M059J (cell line): ENCODE measurements at regions not wholly inside any gene's neighbourhood (a gene's known extent, or its start where the extent isn't known, plus 50 kb on each side); places are given as distances from the start of the nearest gene placed in this dataset.
"Not testable (repeated sequence)": the region's sequence is repeated elsewhere in the genome, so short reads cannot be mapped to it uniquely, and the experiment has no call there.

Source experiments
- DNase-seq: peaks from one replicate; pipeline ENCODE4 v3.0.0-alpha.2; 2012; ENCODE audit warnings: low read depth

DNA sequence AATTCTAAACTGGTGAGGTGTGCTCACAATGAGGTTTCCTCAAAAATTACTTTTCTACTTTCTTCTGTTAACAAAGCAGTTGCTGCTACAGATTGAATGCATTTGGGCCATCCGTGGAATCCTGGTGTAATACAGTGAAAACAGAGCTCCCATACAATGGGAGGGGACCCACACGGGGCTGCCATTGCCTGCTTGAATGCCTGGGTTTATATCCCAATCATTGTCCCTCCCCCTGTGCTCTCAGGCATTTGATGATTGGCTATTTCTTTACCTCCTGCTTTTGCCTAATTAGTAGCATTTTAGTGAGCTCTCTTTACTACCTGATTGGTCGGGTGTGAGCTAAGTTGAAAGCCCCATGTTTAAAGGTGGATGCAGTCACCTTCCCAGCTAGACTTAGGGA, 52.9 kb upstream of the CSF1 start:
- not testable (repeated sequence) for DNase-seq

DNA sequence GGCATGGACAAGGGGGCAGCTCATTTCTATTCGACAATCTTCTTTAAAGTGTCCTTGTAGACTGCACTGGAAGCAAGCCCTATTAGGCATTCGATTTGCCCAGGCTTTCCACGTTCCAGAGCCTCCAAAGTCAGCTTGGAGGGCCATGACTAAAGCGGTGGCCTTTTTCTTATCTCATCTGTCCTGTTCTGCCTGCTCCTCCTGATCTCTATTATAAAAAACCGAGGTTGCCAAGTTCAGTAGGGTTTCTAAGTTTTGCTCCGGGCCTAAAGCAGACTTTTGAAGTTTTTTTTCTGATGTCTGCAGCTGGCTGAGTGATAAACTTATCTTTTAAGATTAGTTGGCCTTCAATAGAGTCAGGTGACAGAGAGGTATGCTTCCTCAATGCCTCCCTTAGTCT, 54.7 kb upstream of the CSF1 start:
- not testable (repeated sequence) for DNase-seq

DNA sequence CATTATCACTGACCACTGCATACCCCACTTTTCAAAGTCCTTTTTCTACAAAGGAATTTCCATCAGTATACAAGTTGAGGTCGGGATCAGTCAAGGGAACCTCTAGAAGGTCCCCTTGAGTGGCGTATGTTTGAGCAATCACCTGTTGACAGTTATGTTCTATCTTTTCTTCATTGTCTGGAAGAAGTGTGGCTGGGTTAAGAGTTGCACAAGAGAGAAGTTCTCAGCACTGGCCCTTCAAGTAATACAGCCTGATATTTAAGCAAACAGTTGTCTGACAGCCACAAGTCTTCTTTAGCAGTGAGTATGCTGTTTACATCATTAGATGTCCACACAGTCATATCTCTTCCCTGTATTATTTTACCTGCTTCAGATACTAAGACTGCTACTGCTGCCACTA, 56.7 kb upstream of the CSF1 start:
- DNase-seq, result not testable (repeated sequence)

DNA sequence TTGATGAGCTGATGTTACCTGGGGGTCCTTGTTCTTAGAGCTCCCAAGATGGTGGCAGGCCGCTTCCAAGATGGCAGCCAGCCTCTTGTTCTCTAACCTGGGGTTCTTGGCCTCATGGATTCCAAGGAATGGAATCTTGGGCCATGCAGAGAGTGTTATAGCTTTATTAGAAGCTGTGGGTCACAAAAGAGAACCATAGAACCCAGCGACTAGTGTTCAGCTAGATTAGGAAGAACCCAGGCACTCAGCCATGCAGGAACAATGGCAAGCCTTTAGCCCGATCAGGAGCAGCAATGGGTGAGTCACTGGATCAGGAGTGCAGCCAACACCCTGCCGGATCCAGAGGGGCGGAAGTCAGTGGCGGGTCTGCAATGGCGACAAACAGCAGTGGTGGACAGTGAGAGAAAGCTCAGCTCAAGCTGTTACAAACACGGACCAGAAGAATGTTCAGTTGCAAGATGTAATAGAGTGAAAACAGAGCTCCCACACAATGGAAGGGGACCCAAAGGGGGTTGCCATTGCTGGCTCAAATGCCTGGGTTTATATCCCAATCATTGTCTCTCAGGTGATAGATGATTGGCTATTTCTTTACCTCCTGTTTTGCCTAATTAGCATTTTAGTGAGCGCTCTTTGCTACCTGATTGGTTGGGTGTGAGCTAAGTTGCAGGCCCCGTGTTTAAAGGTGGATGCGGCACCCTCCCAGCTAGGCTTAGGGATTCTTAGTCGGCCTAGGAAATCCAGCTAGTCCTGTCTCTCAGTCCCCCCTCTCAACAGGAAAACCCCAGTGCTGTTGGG, 58.2 kb upstream of the CSF1 start:
- DNase-seq, result peak; percentile 84

DNA sequence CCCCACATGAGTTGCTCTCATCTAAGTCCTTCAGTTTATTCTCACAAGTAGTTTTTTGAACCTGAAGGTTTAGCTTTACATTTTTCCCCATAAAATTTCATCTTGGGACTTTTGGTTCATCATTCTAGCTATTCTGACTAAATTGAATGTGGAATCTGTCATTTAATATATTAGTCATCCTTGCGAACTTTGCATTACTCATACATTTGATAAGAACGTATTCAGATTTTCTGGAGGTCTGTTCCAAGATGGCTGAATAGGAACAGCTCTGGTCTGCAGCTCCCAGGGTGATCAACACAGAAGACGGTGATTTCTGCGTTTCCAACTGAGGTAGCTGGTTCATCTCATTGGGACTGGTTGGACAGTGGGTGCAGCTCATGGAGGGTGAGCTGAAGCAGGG, 59.8 kb upstream of the CSF1 start:
- DNase-seq, result peak; percentile 56

DNA sequence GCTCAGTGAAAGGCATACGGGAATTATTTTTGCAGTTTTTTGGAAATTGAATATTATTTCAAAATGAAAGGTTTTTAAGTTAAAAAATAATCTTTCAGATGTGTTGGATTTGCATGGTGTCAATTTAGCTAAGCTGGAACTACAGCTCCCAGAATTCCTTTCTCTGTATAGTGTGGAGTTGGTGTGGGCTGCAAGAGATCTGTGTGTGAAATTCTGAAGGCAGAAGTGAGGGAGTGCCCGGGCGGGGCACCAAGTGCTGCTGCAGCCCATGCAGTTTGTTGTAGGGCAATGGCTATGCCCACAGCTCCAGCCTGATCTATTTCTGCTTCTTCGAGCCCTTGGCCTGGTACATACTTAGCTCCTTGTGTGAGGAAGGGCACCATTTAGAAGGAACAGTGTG, 60.5 kb upstream of the CSF1 start:
- no peak for DNase-seq

DNA sequence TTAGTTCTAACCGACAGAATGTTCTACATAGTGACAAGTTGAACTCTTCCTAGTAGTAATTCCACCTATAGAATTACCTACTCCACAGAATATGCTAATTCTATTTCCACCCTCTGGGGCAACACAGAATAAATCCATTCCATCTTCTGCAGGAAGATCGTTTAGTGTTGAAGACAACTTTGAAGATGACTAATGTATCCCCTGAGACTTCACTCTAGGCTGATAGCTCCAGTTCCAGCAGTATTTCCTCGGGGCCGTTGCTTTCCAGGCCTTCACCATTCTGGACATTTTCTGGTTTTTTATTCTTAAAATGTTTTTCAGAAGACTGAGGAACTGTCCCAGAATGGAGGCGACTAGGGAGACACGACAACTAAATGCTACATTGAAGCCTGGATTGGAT, 61.0 kb upstream of the CSF1 start:
- DNase-seq, result no peak

DNA sequence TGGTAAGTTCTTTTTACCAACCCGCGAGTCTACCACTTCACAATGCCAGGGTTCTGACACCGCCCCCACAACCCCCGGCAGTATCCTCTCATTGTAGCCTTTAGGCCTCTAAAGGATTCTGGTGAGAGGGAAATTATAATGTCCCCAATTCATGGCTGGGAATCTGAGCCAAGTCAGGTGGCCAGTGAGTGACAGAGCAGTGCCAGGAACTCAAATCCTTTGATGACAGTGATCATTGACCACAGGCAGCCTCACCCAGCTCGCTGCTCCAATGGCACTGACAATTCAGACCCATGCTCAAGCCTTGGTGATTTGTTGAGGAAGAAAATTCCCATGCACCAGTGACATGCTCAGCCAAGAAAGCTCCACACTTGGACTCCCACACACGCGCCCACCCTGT, 63.4 kb upstream of the CSF1 start:
- DNase-seq, result no peak

DNA sequence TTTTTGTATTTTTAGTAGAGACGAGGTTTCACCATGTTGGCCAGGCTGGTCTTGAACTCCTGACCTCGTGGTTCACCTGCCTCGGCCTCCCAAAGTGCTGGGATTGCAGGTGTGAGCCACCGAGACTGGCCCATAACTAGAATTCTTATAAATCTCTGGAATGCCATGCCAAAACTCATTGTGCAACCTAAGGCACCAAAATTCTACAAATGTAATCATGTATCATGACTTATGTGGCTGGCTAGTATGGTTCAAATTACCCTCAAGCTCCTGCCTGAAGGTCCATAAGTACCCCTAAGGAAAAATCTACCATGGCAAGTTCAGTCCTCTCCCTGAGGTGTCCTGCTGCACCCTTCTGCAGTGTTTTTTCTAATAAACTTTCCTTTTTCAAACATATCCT, 63.8 kb upstream of the CSF1 start:
- peak; percentile 43 for DNase-seq

DNA sequence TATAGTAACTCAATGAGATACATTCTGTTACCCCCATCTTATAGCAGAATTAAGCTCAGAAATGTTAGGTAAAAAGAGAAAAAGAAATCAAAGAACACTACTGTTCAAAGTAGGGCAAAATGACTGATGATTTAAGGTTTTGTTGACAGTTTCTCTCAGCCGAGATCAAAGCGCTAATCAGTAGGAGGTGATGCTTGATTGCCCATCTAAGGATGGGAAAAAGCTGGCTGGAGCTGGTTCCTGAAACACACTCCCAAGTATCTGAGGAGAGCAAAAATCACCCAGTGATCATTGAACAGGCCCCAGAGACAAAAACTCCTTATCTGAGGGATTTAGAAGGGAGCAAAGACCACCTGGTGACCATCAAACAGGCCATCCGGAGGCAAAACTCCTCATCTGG, 64.5 kb upstream of the CSF1 start:
- no peak for DNase-seq

DNA sequence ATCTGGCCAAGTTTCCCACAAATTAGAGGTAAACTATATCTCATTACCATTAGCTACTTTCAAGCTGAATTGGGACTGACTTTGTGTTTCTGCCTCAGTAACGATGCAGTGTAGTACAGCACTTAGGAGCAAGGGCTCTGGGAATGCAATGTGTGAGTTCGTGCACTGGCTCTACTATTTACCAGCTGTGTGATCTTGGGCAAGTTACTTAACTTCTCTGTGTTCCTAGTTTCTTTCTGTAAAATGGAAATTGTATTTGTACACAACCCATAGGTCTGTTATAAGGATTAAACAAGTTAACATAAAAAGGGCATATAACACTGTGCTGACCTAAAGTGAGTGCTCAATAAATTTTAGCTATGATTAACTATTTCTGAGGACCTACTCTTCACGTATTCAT, 65.0 kb upstream of the CSF1 start:
- no peak for DNase-seq

DNA sequence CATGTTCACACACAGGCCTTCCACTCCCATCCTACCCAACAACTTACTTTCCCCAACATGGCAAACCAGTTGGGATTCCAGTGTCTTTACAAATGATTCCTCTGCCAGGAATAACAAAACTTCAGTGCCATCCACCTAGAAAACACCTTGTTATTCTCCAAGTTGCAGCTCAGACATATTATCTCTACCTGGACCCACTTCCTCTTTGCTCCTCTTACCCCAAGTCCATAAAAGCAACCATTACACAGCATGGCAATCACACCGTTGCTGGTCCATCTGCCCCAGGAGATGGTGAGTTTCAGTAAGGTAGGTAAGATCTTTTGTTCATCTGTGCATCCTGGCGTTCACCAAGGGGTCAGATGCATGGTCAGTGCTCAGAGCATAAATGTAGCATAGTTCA, 66.0 kb upstream of the CSF1 start:
- DNase-seq, result no peak

DNA sequence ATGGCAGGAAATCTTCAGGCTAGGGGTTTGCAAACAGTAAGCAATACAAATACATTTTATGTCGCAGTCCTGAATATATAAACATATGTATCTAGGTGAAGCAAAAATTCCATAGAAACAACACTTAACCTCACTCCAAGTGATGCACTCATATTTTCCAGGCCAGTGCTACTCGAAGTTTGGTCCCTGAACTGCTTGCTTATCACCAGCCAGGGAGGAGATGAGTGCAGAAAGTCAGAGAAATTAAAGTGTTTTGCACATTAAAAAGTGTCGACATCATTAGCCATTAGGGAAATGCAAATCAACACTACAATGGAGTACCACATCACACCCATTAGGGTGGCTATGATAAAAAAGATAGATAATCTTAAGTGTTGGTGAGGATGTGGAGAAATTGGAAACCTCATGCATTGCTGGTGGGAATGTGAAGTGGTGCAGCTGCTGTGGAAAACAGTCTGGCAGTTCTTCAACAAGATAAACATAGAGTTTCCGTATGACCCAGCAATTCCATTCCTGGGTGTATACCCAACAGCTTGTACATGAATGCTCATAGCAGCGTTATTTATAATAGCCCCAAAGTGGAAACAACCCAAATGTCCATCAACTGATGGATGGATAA, 70.5 kb upstream of the CSF1 start:
- DNase-seq, result no peak

DNA sequence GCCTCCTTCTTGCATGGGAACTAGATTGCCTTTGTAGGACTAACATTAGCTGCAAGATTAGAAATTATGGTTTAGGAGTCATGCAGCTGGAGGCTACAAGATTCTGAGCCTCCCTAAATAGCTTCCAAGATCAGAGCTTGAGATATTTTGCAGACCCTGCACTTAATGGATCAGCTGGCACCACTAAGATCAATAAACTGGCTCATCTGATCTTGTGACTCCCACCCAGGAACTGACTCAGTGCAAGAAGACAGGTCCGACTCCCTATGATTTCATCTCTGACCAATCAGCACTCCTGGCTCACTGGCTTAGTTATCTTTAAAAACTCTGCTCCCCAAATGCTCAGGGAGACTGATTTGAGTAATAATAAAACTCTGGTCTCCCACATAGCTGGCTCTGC, 71.4 kb upstream of the CSF1 start:
- peak; percentile 48 for DNase-seq

DNA sequence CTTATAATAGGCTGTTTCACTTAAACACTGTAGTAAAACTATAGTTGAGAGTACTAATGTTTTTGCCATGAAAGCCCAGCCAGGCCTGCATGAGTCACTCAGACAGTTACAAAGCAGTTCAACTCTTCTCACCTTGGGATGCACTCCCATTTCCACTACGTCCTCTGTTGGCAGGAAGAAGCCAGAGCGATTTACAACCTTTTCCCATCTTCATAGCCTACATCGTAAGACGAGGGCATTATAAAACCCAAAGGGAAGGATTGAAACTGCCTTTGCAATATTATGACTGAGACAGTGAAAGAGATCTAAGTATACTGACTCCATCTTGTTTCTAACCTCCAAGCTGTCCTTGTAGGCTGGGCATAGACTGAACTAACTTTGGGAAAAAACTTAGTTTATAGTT, 71.8 kb upstream of the CSF1 start:
- DNase-seq, result peak; percentile 92

DNA sequence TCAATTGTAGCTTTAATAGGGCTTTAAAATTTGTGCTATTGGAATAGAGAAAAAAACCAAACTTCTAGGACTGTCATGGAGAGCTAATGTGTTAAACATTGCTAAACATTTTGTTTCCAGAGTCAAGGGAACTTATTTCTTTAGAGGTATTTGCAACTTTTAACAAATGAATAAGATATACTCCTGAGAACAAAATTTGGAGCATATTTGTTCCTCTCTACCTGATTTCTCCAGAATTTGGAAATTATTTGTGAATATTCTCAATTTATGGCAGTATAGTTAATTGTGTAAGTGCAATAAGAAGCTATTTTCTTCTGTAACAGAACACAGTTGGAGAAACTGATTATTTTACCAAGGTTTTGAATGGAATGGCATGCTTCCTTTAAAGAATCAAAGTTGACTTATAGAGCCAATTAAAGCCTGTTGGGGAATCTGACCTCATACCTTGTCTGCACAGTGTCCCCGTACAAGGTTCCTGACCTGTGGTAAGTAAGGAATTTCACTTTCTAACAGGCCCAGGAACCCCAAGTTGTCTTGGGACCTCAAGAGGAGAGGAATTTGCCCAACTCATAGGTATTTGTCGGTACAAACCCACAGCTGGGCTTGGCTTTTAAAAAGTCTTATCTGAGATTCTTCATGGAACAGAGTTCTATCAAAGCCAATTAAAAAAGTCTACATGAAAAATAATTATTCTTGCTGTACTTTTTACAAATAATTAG, 72.6 kb upstream of the CSF1 start:
- peak; percentile 71 for DNase-seq

DNA sequence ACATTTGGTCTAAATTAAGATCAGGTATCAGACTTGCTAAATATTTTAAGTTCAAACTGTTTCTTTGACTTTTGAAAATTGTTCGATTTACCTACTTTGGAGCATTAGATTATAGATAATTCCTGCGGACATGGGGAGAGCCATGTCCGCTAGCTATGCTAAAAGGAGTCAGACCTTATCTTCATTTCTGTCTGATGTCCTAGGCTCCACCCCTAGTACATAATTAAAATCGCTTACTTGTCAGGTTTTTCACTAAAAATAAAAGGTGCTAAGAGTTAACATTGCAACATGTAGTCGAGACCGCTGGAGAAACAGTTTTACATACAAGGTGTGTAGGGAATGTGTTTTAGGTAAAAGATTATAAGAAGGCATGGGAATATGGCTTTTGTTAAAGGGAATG, 71.9 kb upstream of the EPS8L3 start:
- not testable (repeated sequence) for DNase-seq

DNA sequence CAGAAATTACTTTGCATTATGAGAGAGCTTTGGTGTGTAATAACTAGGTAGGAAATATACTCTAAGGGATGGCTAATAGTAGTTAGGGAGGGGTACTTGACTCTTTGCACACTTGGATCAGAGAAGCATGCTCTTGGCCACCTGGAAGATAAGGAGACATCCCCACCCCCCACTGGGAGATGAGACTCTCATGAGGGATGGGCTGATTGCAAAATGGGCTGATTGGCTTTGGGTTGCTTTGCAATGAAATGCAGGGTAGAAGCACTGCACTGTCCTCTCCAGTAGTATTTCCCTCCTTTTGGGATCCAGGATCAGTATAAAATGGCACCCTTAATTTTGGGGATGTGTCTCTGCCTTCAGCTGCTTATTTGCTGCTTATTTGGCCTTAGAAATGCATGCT, 71.2 kb upstream of the EPS8L3 start:
- DNase-seq, result no peak

DNA sequence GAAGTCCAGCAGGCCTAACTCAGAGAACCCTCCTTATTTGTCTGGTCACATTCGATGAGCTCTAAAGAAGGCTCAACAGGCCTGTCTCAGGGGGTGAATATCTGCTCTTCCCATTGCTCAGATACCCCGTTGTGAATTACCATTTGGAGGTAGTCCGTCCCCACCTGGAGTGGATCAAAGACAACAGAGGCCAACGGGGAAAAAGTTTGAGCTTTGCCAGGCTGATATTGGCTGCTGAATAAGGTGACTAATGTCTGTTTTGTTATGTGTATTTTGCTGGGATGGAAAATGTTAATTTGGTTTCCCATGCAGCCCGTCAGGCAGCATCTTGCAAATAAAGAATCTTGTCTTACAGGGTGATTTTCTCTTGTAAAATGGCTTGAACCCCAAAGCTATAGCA, 69.2 kb upstream of the EPS8L3 start:
- peak; percentile 46 for DNase-seq

DNA sequence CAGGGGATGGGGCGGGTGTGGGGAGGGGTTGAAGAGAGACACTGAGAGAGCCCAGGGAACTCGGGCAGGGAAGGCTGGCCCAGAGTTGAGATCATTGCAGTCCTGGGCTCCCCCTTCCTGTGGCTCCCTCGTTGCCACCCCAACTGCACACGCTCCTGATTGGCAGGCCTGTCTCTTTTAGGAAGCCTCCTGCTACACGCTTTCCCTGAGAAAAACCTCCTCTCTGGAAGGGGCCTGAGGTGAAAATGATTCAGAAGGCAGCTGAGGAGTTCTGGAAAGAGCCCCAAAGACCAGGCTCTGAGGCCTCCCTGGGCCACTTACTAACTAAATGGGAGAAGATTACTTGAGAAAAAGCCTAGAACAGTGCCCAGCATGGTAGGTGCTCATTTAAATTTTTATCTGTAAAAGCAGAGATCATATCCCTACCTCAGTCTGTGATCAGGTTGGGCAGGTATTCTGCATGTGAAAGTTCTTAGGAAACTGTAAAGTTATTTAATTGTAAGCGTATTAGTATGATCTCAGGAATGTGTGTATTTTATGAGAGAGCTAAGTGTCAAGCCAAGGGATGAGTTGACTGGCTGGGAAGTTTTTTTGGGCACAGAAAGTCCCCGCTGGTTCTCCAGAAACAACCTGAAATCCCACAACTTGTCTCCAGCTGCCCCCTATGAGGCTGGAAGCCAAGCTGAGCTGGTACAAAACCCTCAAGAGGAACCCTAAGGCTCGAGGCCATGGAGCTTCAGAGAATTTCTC, 65.2 kb upstream of the EPS8L3 start:
- peak; percentile 94 for DNase-seq

DNA sequence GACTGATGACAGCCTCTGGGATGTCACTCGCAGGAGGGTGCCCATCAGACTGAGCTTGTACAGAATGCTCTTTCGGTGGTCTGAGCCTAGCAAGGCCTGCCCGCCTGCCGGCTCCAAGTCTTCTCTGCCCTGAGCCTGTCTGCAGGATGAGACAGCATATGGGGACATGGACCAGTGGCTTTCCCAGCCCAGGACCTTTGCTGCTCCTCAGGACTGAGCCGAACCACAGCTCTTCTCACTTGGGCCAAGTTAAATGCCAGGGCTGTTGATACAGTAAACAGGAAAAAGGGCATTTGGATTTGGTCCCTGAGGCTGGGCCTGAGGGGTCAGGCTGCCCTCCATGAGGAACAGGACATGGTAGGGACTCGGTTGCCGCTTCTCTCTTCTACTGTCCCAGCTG, 64.3 kb upstream of the EPS8L3 start:
- peak; percentile 45 for DNase-seq

DNA sequence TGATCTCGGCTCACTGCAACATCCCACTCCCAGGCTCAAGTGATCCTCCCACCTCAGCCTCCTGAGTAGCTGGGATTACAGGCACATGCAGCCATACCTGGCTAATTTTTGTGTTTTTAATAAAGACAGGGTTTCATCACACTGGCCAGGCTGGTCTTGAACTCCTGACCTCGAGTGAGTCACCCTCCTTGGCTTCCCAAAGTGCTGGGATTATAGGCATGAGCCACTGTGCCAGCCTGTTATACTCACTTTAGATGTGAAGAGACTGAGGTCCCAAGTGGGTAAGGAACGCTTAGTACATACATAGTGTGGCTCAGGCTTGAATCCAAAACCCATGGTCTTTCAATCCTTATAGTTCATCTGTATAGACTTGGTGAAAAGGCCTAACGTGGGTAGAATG, 63.7 kb upstream of the EPS8L3 start:
- DNase-seq, result peak; percentile 89
